ENCODE measurements at regions not wholly inside any gene's neighbourhood (a gene's known extent, or its start where the extent isn't known, plus 50 kb on each side); places are given as distances from the start of the nearest gene placed in this dataset.
"Not testable (repeated sequence)": the region's sequence is repeated elsewhere in the genome, so short reads cannot be mapped to it uniquely, and the experiment has no call there.

DNA sequence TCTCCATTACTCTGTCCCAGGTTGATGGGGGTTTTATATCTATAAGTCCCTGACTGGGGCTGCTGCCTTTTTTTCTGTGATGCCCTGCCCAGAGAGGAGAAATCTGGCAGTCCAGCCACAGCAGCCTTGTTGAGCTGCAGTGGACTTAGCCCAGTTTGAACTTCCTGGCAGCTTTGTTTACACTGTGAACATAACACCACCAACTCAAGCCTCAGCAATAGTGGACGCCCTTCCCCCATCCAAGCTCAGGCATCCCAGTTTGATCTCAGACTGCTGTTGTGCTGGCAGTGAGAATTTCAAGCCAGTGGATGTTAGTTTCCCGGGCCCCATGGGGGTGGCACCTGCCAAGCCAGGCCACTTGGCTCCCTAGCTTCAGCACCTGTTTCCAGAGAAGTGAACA lies 298.5 kb upstream of the KDM5D start:
- WGBS, 2 donors, result 86% methylated on average over 1 of the region's 2 CpGs; no CpG with 5 or more reads in 1 of the 2 donors
- DNase-seq (ENCODE audit: low spot score in 2 of 2), result no peak
- intact Hi-C loops (cut with DNase I; ENCODE audit: low total_unique reads), result no loop called here
- H3K4me3 ChIP-seq (ENCODE audit: low read depth, poor library complexity, severe bottlenecking), result no peak overlapping the region
- TF ChIP-seq POLR2A (IDR thresholded peaks at IDR 0.05) (no peak), CTCF (IDR thresholded peaks at IDR 0.05) (no peak)

GRCh38 chrY:20025676-20026075 lies 281.1 kb upstream of the KDM5D start:
- WGBS, 2 donors, result 54% methylated on average over 5 of the region's 5 CpGs; no CpG with 5 or more reads in 1 of the 2 donors
- intact Hi-C loops (cut with DNase I; ENCODE audit: low total_unique reads), result no loop called here
- no peak for DNase-seq (ENCODE audit: low spot score in 2 of 2)
- H3K4me3 ChIP-seq (ENCODE audit: low read depth, poor library complexity, severe bottlenecking), result no peak overlapping the region
- TF ChIP-seq CTCF (IDR thresholded peaks at IDR 0.05) (no peak), POLR2A (IDR thresholded peaks at IDR 0.05) (no peak)

DNA sequence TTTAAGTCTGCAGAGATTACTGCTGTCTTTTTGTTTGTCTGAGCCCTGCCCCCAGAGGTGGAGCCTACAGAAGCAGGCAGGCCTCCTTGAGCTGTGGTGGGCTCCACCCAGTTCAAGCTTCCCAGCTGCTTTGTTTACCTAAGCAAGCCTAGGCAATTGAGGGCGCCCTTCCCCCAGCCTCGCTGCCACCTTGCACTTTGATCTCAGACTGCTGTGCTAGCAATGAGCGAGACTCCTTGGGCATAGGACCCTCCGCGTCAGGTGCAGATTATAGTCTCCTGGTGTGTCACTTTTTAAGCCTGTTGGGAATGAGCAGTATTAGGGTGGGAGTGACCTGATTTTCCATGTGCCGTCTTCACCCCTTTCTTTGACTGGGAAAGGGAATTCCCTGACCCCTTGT lies 248.9 kb upstream of the KDM5D start:
- DNase-seq (ENCODE audit: low spot score in 2 of 2); intact Hi-C loops (cut with DNase I; ENCODE audit: low total_unique reads); H3K4me3 ChIP-seq (ENCODE audit: low read depth, poor library complexity, severe bottlenecking): not testable (repeated sequence)
- WGBS, 2 donors, result 86% methylated on average over 4 of the region's 6 CpGs; no CpG with 5 or more reads in 1 of the 2 donors

DNA sequence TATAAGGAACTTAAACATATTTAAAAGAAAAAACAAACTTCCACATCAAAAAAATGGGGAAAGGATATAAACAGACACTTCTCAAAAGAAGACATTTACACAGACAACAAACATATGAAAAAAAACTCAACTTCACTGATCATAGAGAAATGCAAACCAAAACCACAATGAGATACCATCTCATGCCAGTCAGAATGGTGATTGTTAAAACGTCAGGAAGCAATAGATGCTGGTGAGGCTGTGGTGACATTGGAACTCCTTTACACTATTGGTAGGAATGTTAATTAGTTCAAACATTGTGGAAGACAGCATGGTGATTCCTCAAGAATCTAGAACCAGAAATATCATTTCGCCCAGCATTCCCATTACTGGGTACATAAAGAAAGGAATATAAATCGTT lies 228.5 kb upstream of the KDM5D start:
- no peak for TF ChIP-seq POLR2A (IDR thresholded peaks at IDR 0.05)
- TF ChIP-seq CTCF (IDR thresholded peaks at IDR 0.05), result no peak
- intact Hi-C loops (cut with DNase I; ENCODE audit: low total_unique reads), result no loop called here
- no peak overlapping the region for H3K4me3 ChIP-seq (ENCODE audit: low read depth, poor library complexity, severe bottlenecking)
- DNase-seq (ENCODE audit: low spot score in 2 of 2), result no peak
- 70% methylated on average over 3 of the region's 3 CpGs; no CpG with 5 or more reads in 1 of the 2 donors for WGBS, 2 donors

DNA sequence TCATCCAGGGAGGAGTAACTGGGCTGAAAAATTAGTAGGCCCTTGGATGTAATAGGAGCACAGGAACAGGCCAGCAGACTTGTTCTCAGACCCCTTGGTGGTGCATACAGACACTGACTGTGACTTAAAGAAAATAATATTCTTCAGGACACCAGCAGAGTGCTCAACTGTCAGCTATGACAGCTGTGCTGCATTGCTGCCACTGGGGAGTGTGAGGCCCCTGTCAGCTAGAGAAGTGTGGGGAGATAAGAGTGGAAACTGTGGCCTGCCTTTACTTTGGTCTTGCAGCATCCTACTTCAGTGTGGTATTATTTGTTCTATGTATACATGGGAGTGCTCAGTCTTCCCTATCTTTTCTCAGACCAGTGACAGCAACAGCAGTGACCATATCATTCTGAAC lies 203.2 kb upstream of the KDM5D start:
- intact Hi-C loops (cut with DNase I; ENCODE audit: low total_unique reads), result no loop called here
- DNase-seq (ENCODE audit: low spot score in 2 of 2), result no peak
- TF ChIP-seq CTCF (IDR thresholded peaks at IDR 0.05), result no peak
- no peak for TF ChIP-seq POLR2A (IDR thresholded peaks at IDR 0.05)
- no peak overlapping the region for H3K4me3 ChIP-seq (ENCODE audit: low read depth, poor library complexity, severe bottlenecking)

GRCh38 chrY:19899011-19899410 lies 154.5 kb upstream of the KDM5D start:
- H3K4me3 ChIP-seq (ENCODE audit: low read depth, poor library complexity, severe bottlenecking), result no peak overlapping the region
- TF ChIP-seq POLR2A (IDR thresholded peaks at IDR 0.05), result no peak
- no peak for TF ChIP-seq CTCF (IDR thresholded peaks at IDR 0.05)
- intact Hi-C loops (cut with DNase I; ENCODE audit: low total_unique reads), result no loop called here
- DNase-seq (ENCODE audit: low spot score in 2 of 2), result no peak
- no CpG with 5 or more reads among the region's 1 CpG for WGBS, 2 donors
